ENCODE measurements at regions not wholly inside any gene's neighbourhood (a gene's known extent, or its start where the extent isn't known, plus 50 kb on each side); places are given as distances from the start of the nearest gene placed in this dataset.
A peak's percentile ranks its signal among the peaks of the same experiment; 100 is the strongest.
"Not testable (repeated sequence)": the region's sequence is repeated elsewhere in the genome, so short reads cannot be mapped to it uniquely, and the experiment has no call there.

- DNase-seq = no peak
Measured at GRCh38 chr5:68834491-68834981, 259.3 kb upstream of the SLC30A5 start.

DNA sequence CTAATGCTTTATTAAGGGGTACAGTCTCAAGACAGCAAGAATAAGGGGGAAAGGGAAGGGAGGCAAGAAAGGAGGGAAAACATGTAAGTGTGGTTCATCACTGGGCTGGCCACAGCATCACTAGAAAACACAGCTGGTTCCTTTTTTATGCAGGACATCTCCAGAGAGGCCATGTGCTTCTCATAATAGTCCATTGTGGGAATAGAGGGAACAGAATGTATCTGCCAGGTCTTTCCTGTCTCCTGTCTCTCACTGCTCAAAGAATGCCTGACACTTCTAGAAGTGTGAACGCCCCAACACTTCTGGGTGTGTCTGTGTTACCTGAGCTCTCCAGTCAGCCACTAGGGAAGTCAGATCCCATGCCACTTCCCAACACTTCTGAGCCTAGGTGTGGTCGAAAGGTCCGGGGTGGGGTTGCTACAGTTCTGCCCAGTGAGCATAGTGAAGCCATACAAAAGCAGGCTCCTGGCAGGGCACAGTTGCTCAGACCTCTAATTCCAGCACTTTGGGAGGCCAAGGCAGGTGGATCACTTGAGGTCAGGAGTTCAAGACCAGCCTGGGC is 255.6 kb upstream of the SLC30A5 start:
- no peak for DNase-seq

GRCh38 chr5:68839019-68839552 is 254.7 kb upstream of the SLC30A5 start:
- DNase-seq = no peak

DNA sequence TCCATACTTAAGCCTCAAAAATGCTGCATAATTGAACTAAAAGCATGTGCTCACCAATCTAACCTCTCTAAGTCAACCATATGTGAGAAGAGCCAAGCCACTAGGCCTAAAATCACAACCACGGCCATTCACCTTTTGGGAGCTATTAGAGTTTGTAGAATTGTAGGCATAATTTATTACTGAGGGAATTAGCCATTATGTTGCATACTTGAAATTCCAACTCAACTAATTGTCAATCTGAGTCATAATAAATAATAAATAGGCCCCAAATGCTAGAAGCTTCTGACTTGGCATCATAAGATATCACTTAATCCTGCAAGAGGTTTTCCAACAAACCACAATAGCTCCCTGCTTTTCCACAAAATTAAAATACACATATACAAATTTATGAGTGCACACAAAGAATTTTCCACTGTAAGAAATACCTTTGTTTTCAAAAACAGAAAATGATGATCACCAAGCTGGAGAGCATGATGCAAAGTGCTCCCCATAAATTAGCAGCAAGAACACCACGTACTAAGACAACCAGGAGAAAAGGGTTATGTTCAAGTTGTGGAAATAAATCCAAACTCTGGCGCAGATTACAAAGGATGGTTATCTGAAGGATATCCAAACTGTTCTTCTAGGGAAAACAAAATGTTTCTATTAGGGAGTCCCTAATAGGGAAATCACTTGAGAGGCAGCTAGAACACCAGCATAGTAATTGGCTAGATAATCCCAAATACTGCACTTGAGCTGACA is 250.0 kb upstream of the SLC30A5 start:
- no peak for DNase-seq

DNA sequence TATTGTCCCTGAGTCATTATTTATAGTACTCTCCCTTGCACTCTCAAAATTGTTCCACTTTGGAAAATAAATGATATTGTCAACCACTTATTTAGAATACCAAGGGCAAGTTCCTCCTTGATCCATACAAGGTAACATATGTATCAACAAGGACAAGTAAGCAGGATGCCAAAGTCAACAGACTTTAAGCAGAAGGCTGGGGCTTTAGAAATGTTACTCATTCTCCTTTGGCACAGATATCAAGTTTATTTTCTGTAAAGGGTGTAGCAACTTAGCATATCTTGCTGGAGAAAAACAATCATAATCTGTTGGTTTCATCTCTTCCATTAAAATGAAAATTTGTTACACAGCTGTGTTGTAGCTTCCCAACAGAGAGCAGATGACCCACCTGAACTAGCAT is 248.7 kb upstream of the SLC30A5 start:
- DNase-seq = no peak

DNA sequence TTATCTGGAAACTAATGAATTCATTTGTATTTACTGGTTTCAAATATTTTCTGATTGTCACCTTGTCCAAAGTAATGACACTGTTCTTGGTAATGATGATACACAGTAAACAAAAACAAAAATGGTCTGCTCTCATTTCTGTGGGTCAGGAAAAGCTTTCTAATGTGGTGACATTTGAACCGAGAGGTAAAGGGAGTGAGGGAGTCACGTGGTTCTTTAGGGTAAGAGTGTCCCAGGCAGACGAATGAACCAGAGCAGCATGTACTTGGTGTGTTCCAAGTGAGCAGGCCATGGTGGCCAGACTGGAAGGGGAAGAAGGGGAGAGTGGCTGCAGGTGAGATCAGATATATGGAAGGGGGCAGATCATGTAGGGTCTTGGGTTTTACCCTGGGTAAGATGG is 247.0 kb upstream of the SLC30A5 start:
- no peak for DNase-seq

GRCh38 chr5:68848091-68848490 is 245.7 kb upstream of the SLC30A5 start:
- no peak for DNase-seq

- no peak for DNase-seq
Measured at GRCh38 chr5:68849103-68849502, 244.7 kb upstream of the SLC30A5 start.

DNA sequence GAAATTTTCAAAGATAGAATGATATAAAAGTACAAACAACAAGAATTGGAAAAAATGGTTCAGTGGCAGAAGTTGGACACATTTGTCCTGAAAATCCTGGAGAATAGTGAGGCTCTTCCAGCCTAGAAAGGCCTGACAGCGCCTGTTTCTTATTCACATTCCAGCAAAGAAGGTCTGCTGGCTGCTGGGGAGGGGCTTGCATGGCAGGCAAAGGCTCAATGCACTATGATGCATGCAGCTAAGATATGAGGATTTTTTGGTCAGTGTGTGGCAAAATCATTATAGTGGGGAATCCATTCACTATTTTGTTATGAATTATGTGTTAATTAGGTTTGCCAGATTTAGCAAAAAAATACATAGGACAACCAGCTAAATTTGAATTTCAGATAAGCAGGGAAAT is 243.9 kb upstream of the SLC30A5 start:
- DNase-seq = no peak

DNA sequence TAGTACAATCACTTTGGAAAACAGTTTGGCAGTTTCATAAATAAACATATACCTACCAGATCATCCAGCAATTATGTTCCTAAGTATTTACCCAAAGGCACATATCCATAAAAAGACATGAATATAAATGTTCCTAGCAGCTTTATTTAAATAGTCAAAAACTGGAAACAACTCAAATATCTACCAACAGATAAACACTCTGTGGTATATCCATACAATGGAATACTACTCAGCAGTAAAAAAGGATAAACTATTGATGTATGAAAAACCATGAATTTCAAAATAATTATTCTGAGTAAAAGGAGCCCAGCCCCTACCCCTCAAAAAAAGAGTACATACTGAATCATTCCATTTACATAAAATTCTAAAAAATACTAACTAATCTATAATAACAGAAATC is 232.7 kb upstream of the SLC30A5 start:
- DNase-seq = no peak

GRCh38 chr5:68862560-68862959 is 231.3 kb upstream of the SLC30A5 start:
- no peak for DNase-seq

- not testable (repeated sequence) for DNase-seq
Measured at GRCh38 chr5:68865192-68865591, 228.6 kb upstream of the SLC30A5 start.

DNA sequence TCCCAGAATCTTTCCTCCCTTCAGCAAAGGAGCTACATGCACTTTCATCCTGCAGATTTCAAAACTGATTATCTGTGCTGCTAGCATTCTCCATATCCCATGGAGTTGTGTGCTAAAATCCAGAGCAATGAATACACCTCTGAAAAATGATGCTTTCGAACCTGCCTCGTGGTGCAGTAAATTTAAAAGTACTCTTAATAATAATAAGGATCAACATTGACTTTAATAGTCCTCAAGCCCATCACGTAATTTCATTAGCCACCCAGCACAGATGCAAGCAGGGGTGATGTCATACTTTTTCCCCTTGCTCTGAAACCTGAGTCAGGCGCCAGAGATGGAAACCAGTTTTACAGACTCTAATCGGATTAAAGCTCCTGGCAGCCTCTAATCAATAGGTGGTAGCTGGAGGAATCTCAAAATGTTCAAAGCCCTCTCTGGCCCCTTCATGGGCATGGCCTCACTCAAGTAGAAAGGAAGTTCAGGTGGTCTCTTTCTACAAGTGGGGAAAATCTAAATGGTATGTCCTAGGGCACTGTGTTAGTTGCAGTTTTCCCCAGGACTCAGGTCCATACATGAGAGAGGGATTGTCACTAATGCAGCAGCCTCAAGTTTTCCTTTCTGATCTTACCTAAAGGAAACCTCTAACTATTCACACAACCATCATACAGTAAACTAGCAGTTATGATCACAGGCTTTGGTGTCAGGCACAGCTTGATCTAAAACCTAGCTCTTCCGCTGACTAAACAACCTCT is 221.6 kb upstream of the SLC30A5 start:
- no peak for DNase-seq

DNA sequence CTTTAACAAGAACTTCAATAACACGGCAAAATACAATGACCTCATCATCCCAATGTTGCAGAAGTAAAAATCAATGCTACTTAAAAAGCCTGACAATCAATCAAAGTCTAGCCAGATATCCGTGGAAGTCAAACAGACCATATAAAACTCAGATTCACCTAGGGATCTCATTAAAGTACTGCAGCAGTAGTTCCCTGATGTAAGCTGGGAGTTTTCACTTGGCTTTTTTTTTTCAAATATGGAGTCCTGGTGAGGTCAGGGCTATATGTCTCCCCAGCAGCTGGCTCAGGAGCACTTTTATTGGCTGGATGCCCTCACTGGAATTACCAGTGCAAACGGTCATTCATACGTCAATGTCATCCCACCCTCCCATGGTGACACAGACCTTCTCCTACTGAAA is 220.6 kb upstream of the SLC30A5 start:
- DNase-seq = no peak

DNA sequence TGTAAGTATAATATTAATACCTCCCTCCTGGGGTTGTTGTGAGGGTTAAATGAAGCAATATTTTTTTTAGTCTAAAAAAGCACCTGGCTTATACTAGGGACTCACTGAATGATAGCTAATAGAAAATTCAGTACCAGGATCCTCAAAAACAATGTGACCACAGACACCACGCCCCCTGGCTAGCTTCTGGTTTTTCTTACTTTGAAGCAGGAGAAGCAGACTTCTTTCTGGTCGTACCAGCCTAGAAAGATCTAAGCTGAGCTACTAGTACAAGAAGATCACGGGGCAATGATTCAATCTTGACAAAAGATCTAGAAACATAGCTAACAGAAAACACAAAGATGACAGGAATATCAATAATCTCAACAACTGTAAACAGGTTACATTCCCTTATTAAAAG is 218.5 kb upstream of the SLC30A5 start:
- DNase-seq = peak; percentile 15

DNA sequence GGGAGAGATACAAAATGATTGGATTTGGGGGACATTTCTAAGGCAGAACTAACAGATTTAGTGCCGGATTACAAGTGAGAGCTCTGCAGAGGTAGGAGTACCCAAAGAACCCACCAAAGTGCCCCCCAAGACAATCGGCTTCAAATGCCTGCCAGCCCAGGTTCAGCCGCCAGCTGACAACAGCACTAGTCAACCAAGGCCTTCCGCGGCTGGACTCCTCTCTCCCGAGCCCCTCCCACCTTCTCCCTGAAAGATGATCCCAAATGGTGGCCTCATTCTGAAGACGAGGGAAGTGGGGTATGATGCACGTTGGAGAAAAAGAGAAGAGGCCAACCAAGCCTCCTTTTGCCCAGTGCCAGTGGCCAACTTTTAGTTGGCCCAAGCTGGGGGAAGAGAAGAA is 210.4 kb upstream of the SLC30A5 start:
- DNase-seq = no peak

DNA sequence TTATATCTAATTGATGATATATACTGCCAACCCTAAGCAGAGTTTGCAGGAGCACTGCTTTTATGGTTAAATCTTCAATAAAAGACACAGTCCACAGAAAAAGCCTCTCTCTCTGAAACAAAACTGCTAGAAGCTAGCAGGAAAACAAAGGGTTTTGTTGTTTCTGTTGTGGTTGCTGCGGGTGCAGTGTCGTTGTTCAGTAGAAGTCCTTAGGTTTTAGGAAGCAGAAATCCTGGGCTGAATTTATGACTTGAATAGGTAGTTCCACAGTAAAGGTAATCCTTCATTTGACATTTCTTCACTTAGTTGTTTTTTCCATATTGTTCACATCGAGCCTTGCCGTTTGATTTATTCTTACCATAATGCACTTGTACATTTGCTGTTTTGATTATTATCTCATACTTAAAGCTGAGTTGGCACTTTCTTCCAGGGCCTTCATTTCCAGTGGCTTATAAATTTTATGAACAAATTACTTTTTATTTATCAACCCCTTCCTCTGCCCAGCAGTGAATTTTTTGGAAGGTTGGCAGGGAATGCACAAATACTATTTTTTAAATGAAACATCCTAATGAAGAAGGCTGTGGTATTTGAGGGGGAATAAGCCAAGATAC is 209.6 kb upstream of the SLC30A5 start:
- DNase-seq = no peak

- DNase-seq = no peak
Measured at GRCh38 chr5:68884883-68885282, 208.9 kb upstream of the SLC30A5 start.

DNA sequence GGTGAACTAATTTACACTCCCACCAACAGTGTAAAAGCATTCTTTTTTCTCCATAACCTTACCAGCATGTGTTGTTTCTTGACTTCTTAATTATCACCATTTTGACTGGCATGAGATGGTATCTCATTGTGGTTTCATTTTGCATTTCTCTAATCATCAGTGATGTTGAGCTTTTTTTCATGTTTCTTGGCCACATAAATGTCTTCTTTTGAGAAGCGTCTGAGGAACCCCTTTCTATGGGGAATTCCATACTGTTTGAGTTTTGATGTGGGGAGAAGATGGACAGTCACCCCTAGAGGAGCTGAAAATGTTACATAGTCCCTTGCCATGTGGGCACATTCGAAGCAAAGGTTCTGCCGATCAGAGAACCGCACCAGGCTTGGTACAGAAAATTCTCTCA is 207.0 kb upstream of the SLC30A5 start:
- no peak for DNase-seq

- DNase-seq = no peak
Measured at GRCh38 chr5:68891718-68892117, 202.1 kb upstream of the SLC30A5 start.

- no peak for DNase-seq
Measured at GRCh38 chr5:68894673-68895072, 199.1 kb upstream of the SLC30A5 start.

GRCh38 chr5:68898951-68899471 is 194.8 kb upstream of the SLC30A5 start:
- DNase-seq = no peak
